ENCODE measurements at regions not wholly inside any gene's neighbourhood (a gene's known extent, or its start where the extent isn't known, plus 50 kb on each side); places are given as distances from the start of the nearest gene placed in this dataset.

DNA sequence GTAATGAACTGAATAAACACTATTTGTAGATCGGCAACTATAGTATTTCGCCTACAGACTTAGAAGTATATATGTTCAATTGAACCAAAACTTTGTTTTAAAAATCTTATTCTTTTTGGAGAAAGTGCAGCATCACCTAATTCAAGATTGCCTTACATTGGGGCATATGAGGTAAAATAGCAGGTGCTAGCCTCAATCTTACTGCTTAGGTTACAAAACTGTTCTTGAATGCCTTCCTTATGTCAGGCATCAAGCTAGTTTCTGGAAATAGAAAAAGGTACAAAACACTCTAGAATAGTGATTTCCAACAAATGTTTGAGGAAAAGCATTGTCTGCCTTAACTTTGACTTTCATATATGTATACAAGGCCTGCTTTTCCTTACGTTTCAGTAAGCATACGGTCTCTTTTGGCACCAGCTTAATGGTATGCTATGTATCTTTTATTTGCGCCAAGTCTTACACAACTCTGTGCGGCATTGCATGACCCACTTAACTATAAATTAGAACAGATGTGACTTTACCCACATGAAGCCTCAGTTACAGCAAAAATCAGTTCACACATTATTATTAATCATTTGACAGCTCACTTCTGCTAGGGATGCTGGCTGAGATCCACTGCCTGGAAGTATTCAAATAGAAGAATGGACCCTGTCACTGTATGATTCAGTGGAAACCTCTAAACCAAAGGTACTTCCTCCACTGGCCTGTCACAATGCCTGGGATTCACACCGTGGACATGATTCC lies 174.1 kb downstream of the PRELID2 start (continued):
- TF ChIP-seq ZNF462 (CRISPR knock-in tag; IDR thresholded peaks at IDR 0.05) = no peak
- TF ChIP-seq ZNF331 (CRISPR knock-in tag; IDR thresholded peaks at IDR 0.05; ENCODE audit: low read depth) = no peak
- no peak for TF ChIP-seq ZNF114 (CRISPR knock-in tag; IDR thresholded peaks at IDR 0.05)
- no peak for TF ChIP-seq NANOG (IDR thresholded peaks at IDR 0.05; ENCODE audit: borderline replicate concordance)
- TF ChIP-seq, protein P1, sequence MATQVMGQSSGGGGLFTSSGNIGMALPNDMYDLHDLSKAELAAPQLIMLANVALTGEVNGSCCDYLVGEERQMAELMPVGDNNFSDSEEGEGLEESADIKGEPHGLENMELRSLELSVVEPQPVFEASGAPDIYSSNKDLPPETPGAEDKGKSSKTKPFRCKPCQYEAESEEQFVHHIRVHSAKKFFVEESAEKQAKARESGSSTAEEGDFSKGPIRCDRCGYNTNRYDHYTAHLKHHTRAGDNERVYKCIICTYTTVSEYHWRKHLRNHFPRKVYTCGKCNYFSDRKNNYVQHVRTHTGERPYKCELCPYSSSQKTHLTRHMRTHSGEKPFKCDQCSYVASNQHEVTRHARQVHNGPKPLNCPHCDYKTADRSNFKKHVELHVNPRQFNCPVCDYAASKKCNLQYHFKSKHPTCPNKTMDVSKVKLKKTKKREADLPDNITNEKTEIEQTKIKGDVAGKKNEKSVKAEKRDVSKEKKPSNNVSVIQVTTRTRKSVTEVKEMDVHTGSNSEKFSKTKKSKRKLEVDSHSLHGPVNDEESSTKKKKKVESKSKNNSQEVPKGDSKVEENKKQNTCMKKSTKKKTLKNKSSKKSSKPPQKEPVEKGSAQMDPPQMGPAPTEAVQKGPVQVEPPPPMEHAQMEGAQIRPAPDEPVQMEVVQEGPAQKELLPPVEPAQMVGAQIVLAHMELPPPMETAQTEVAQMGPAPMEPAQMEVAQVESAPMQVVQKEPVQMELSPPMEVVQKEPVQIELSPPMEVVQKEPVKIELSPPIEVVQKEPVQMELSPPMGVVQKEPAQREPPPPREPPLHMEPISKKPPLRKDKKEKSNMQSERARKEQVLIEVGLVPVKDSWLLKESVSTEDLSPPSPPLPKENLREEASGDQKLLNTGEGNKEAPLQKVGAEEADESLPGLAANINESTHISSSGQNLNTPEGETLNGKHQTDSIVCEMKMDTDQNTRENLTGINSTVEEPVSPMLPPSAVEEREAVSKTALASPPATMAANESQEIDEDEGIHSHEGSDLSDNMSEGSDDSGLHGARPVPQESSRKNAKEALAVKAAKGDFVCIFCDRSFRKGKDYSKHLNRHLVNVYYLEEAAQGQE (IDR thresholded peaks at IDR 0.05; ENCODE audit: unreplicated experiment) = no peak
- TF ChIP-seq JUNB (IDR thresholded peaks at IDR 0.05; ENCODE audit: unreplicated experiment) = no peak
- TF ChIP-seq CREB1 (CRISPR knock-in tag; IDR thresholded peaks at IDR 0.05; ENCODE audit: low read depth) = no peak

Measured in GM23338 (cell line).